ENCODE measurements at regions not wholly inside any gene's neighbourhood (a gene's known extent, or its start where the extent isn't known, plus 50 kb on each side); places are given as distances from the start of the nearest gene placed in this dataset.

GRCh38 chr2:163405298-163405697, 330.5 kb downstream of the FIGN start:
- POLR2A ChIA-PET: no interaction called here
- no peaks in the 10 kb centered on the region for H4K20me1 ChIP-seq (ENCODE audit: control insufficient read depth, insufficient read depth, low read length, poor library complexity, severe bottlenecking)
- no peaks in the 10 kb centered on the region for H3K27me3 Mint-ChIP-seq
- no peaks in the 10 kb centered on the region for H3K36me3 ChIP-seq (replicated peaks in 1 of 2; ENCODE audit: control extremely low read depth in 1 of 2, control insufficient read depth in 1 of 2, extremely low read depth in 1 of 2, insufficient read depth in 2 of 2, low read length in 1 of 2)
- H3K79me2 ChIP-seq (ENCODE audit: control insufficient read depth, insufficient read depth, low read length): no peaks in the 10 kb centered on the region
- CTCF ChIA-PET: no interaction called here
- intact Hi-C loops (cut with micrococcal nuclease): no loop called here
- ATAC-seq (ENCODE audit: low read depth): no peak
- H3K4me2 ChIP-seq (replicated peaks; ENCODE audit: low read depth, low read length, poor library complexity, severe bottlenecking): no peak overlapping the region
- H2AFZ ChIP-seq (ENCODE audit: insufficient read depth, low read depth, low read length, poor library complexity, severe bottlenecking): no peak overlapping the region
- no peaks in the 10 kb centered on the region for H3K4me1 ChIP-seq (ENCODE audit: control insufficient read depth in 2 of 2, insufficient read depth in 2 of 2, low read length in 2 of 2)
- H3K9me3 ChIP-seq (ENCODE audit: control extremely low read depth in 1 of 3, control insufficient read depth in 2 of 3, insufficient read depth in 1 of 3, low read length in 2 of 3): no peaks in the 10 kb centered on the region
- H3K4me1 Mint-ChIP-seq: peaks cover 11% of the 10 kb centered on the region
- no peak overlapping the region for H3K4me3 ChIP-seq (ENCODE audit: control extremely low read depth in 1 of 5, extremely low read depth in 1 of 5, insufficient read depth in 1 of 5, low read depth in 2 of 5, low read length in 4 of 5)
- H3K9ac ChIP-seq (ENCODE audit: low read length): no peak overlapping the region
- no peaks in the 10 kb centered on the region for H3K27me3 ChIP-seq (replicated peaks in 1 of 4; ENCODE audit: control extremely low read depth in 1 of 4, control insufficient read depth in 3 of 4, insufficient read depth in 4 of 4, low read length in 3 of 4)
- no peak overlapping the region for H3K4me3 Mint-ChIP-seq
- TF ChIP-seq EZH2 (IDR thresholded peaks at IDR 0.05; ENCODE audit: borderline replicate concordance, insufficient read depth, low read depth, low read length, poor library complexity, severe bottlenecking) (no peak), CTCF (IDR thresholded peaks at IDR 0.05) (no peak)
- DNase-seq: no peak
- no CpG with 5 or more reads among the region's 2 CpGs for WGBS (ENCODE audit: insufficient coverage)
- H3K27ac ChIP-seq (ENCODE audit: low read length in 2 of 2): no peak overlapping the region
- peaks cover 2% of the 10 kb centered on the region for H3K9me3 Mint-ChIP-seq (ENCODE audit: insufficient read depth)
- H3K27ac Mint-ChIP-seq: no peak overlapping the region

GRCh38 chr2:163401481-163401880, 334.3 kb downstream of the FIGN start:
- H3K4me3 ChIP-seq (ENCODE audit: control extremely low read depth in 1 of 5, extremely low read depth in 1 of 5, insufficient read depth in 1 of 5, low read depth in 2 of 5, low read length in 4 of 5): no peak overlapping the region
- WGBS (ENCODE audit: insufficient coverage): 100% methylated on average over 1 of the region's 3 CpGs
- CTCF ChIA-PET: no interaction called here

More at GRCh38 chr2:163401481-163401880, 334.3 kb downstream of the FIGN start:
- H4K20me1 ChIP-seq (ENCODE audit: control insufficient read depth, insufficient read depth, low read length, poor library complexity, severe bottlenecking): no peaks in the 10 kb centered on the region
- POLR2A ChIA-PET: no interaction called here
- DNase-seq: no peak
- H3K4me2 ChIP-seq (replicated peaks; ENCODE audit: low read depth, low read length, poor library complexity, severe bottlenecking): no peak overlapping the region
- no peaks in the 10 kb centered on the region for H3K27me3 ChIP-seq (replicated peaks in 1 of 4; ENCODE audit: control extremely low read depth in 1 of 4, control insufficient read depth in 3 of 4, insufficient read depth in 4 of 4, low read length in 3 of 4)
- no peak overlapping the region for H3K27ac Mint-ChIP-seq
- H3K4me1 Mint-ChIP-seq: peaks cover 16% of the 10 kb centered on the region
- H3K4me3 Mint-ChIP-seq: no peak overlapping the region
- H3K9me3 Mint-ChIP-seq (ENCODE audit: insufficient read depth): no peaks in the 10 kb centered on the region
- TF ChIP-seq CTCF (IDR thresholded peaks at IDR 0.05) (no peak), EZH2 (IDR thresholded peaks at IDR 0.05; ENCODE audit: borderline replicate concordance, insufficient read depth, low read depth, low read length, poor library complexity, severe bottlenecking) (no peak)
- no peak overlapping the region for H3K9ac ChIP-seq (ENCODE audit: low read length)
- H3K27me3 Mint-ChIP-seq: no peaks in the 10 kb centered on the region
- H3K79me2 ChIP-seq (ENCODE audit: control insufficient read depth, insufficient read depth, low read length): no peaks in the 10 kb centered on the region
- H3K27ac ChIP-seq (ENCODE audit: low read length in 2 of 2): no peak overlapping the region
- H2AFZ ChIP-seq (ENCODE audit: insufficient read depth, low read depth, low read length, poor library complexity, severe bottlenecking): no peak overlapping the region
- peaks cover 4 to 5% of the 10 kb centered on the region in 2 donors for H3K4me1 ChIP-seq (ENCODE audit: control insufficient read depth in 2 of 2, insufficient read depth in 2 of 2, low read length in 2 of 2)
- no peaks in the 10 kb centered on the region for H3K9me3 ChIP-seq (ENCODE audit: control extremely low read depth in 1 of 3, control insufficient read depth in 2 of 3, insufficient read depth in 1 of 3, low read length in 2 of 3)
- H3K36me3 ChIP-seq (replicated peaks in 1 of 2; ENCODE audit: control extremely low read depth in 1 of 2, control insufficient read depth in 1 of 2, extremely low read depth in 1 of 2, insufficient read depth in 2 of 2, low read length in 1 of 2): no peaks in the 10 kb centered on the region
- no peak for ATAC-seq (ENCODE audit: low read depth)
- intact Hi-C loops (cut with micrococcal nuclease): no loop called here
